Adrenal gland (tissue), 5 donors: ENCODE measurements at regions not wholly inside any gene's neighbourhood (a gene's known extent, or its start where the extent isn't known, plus 50 kb on each side); places are given as distances from the start of the nearest gene placed in this dataset.

Source experiments
- POLR2A ChIP-seq, 2 donors: fragments of 450-650 bp; IDR thresholded peaks; one replicate each; pipeline ENCODE4 v1.6.1; 2017; ENCODE audit warnings: antibody characterized with exemption in 2 of 2, mild to moderate bottlenecking in 2 of 2, moderate library complexity in 1 of 2
- TF ChIP-seq, protein P1 (sequence below), 6 experiments: fragments of 450-650 bp in 4 of 6; fragments of 200-600 bp in 2 of 6; sonication (generic) in 1 of 6; IDR thresholded peaks; 1 replicate in 5 of 6; 2 replicates in 1 of 6; pipeline versions ENCODE4 v1.5.1 to v1.8.0; 2016 to 2021; ENCODE audit warnings: antibody characterized with exemption in 6 of 6, mild to moderate bottlenecking in 2 of 6, moderate library complexity in 1 of 6
- donor health status: DM: no; HTN: no; CAD: no.

DNA sequence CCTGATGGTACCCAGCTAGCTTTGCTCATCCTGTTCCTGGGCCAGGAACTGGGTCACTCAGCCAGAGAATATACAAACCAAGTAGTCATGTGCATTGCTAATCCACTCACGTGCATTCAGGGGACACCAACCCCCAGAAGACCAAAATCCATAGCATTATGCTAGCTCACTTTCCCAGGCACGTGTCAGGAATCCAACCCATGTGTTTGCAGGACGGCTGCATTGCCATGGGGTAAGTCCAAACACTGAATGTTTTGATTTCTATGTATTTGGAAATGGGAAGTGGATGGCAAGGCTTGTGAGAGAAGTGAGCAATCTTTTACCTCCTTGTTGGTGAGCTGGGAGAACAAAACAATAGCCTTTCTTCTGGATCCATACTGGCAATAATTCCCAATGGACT lies 87.1 kb upstream of the FOXN3 start:
- TF ChIP-seq POLR2A (IDR thresholded peaks at IDR 0.05): no peak
- TF ChIP-seq, protein P1, sequence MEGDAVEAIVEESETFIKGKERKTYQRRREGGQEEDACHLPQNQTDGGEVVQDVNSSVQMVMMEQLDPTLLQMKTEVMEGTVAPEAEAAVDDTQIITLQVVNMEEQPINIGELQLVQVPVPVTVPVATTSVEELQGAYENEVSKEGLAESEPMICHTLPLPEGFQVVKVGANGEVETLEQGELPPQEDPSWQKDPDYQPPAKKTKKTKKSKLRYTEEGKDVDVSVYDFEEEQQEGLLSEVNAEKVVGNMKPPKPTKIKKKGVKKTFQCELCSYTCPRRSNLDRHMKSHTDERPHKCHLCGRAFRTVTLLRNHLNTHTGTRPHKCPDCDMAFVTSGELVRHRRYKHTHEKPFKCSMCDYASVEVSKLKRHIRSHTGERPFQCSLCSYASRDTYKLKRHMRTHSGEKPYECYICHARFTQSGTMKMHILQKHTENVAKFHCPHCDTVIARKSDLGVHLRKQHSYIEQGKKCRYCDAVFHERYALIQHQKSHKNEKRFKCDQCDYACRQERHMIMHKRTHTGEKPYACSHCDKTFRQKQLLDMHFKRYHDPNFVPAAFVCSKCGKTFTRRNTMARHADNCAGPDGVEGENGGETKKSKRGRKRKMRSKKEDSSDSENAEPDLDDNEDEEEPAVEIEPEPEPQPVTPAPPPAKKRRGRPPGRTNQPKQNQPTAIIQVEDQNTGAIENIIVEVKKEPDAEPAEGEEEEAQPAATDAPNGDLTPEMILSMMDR (IDR thresholded peaks at IDR 0.05): no peak
